Chondrocyte (in vitro differentiated cells): ENCODE measurements at regions not wholly inside any gene's neighbourhood (a gene's known extent, or its start where the extent isn't known, plus 50 kb on each side); places are given as distances from the start of the nearest gene placed in this dataset.

Experiments used
- DNase-seq: peaks from one replicate; pipeline ENCODE4 v3.0.0; 2021; ENCODE audit warnings: mixed read lengths, low spot score
- H3K27ac Mint-ChIP-seq: one replicate; pipeline ENCODE4 v1.8.0; 2021; ENCODE audit warnings: mild to moderate bottlenecking, moderate library complexity, mixed read lengths; ENCODE audit not compliant: unreplicated experiment
- H3K27me3 Mint-ChIP-seq: 2 replicates; pipeline ENCODE4 v1.8.0; 2021; ENCODE audit warnings: low read depth, mixed read lengths
- H3K36me3 Mint-ChIP-seq: 2 replicates; pipeline ENCODE4 v1.8.0; 2021; ENCODE audit warnings: low read depth, mixed read lengths
- H3K4me1 Mint-ChIP-seq: 2 replicates; pipeline ENCODE4 v1.8.0; 2021; ENCODE audit warnings: low read depth, mild to moderate bottlenecking, mixed read lengths
- H3K4me3 Mint-ChIP-seq: one replicate; pipeline ENCODE4 v1.8.0; 2021; ENCODE audit warnings: mild to moderate bottlenecking, moderate library complexity, mixed read lengths; ENCODE audit not compliant: unreplicated experiment
- H3K9me3 Mint-ChIP-seq: 2 replicates; pipeline ENCODE4 v1.8.0; 2021; ENCODE audit warnings: low read depth, mixed read lengths
- CTCF ChIP-seq: fragments of 200-600 bp; sonication (generic); IDR thresholded peaks from 2 replicates; pipeline ENCODE4 v1.5.0; 2021; ENCODE audit warnings: antibody characterized with exemption, mild to moderate bottlenecking, moderate library complexity

GRCh38 chr13:38628554-38628953, 58.3 kb upstream of the FREM2 start:
- Mint-ChIP-seq H3K4me3 (no peak overlapping the region), H3K36me3 (no peaks in the 10 kb centered on the region)

GRCh38 chr13:38630780-38631179, 56.1 kb upstream of the FREM2 start:
- no peak for TF ChIP-seq CTCF
- Mint-ChIP-seq H3K27ac (no peak overlapping the region), H3K36me3 (no peaks in the 10 kb centered on the region), H3K4me1 (peaks cover 10% of the 10 kb centered on the region), H3K4me3 (no peak overlapping the region), H3K27me3 (no peaks in the 10 kb centered on the region), H3K9me3 (no peaks in the 10 kb centered on the region)
- no peak for DNase-seq

More at GRCh38 chr13:38628554-38628953, 58.3 kb upstream of the FREM2 start:
- Mint-ChIP-seq H3K27ac (no peak overlapping the region), H3K9me3 (no peaks in the 10 kb centered on the region), H3K4me1 (peaks cover 10% of the 10 kb centered on the region), H3K27me3 (no peaks in the 10 kb centered on the region)
- TF ChIP-seq CTCF, result no peak
- no peak for DNase-seq

- Mint-ChIP-seq H3K27me3 (no peaks in the 10 kb centered on the region), H3K36me3 (no peaks in the 10 kb centered on the region), H3K9me3 (no peaks in the 10 kb centered on the region), H3K4me3 (no peak overlapping the region), H3K27ac (no peak overlapping the region), H3K4me1 (peaks cover 16% of the 10 kb centered on the region)
- DNase-seq, result no peak
- no peak for TF ChIP-seq CTCF
These were observed 51.8 kb upstream of the FREM2 start for GRCh38 chr13:38635030-38635429.

- no peak overlapping the region for H3K4me3 Mint-ChIP-seq
- H3K27me3 Mint-ChIP-seq, result no peaks in the 10 kb centered on the region
- no peak overlapping the region for H3K27ac Mint-ChIP-seq
- no peaks in the 10 kb centered on the region for H3K9me3 Mint-ChIP-seq
- no peak for TF ChIP-seq CTCF
- H3K36me3 Mint-ChIP-seq, result no peaks in the 10 kb centered on the region
- no peak for DNase-seq
- peaks cover 10% of the 10 kb centered on the region for H3K4me1 Mint-ChIP-seq
These were observed 50.8 kb upstream of the FREM2 start for GRCh38 chr13:38636073-38636472.

- Mint-ChIP-seq H3K9me3 (no peaks in the 10 kb centered on the region), H3K4me1 (peaks cover 10% of the 10 kb centered on the region), H3K4me3 (no peak overlapping the region), H3K27ac (no peak overlapping the region), H3K36me3 (no peaks in the 10 kb centered on the region), H3K27me3 (no peaks in the 10 kb centered on the region)
- TF ChIP-seq CTCF, result no peak
- DNase-seq, result no peak
These were observed 50.1 kb upstream of the FREM2 start for GRCh38 chr13:38636761-38637160.
